Endometrium (tissue), 2 donors: ENCODE measurements at regions not wholly inside any gene's neighbourhood (a gene's known extent, or its start where the extent isn't known, plus 50 kb on each side); places are given as distances from the start of the nearest gene placed in this dataset.

Experiments used
- FAIRE-seq: peaks from 2 replicates; lab custom pipeline; 2012; peaks lifted over from hg19 to GRCh38; lab: Jason Lieb, UNC
- donor health status: control.
- donor health status: control.

DNA sequence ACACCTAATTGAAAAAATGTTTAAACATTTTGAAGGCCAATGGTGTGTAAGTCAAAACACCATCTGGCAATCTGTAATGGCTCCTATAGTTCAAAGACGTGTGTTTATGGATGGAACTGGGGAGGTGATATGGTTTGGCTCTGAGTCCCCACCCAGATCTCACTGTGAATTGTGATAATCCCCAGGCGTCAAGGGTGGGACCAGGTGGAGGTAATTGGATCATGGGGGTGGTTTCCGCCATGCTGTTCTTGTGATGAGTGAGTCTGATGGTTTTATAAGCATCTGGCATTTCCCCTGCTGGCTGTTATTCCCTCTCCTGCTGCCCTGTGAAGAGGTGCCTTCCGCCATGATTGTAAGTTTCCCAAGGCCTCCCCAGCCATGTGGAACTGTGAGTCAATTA, 52.2 kb downstream of the ADRA2C start:
- FAIRE-seq: no peak

DNA sequence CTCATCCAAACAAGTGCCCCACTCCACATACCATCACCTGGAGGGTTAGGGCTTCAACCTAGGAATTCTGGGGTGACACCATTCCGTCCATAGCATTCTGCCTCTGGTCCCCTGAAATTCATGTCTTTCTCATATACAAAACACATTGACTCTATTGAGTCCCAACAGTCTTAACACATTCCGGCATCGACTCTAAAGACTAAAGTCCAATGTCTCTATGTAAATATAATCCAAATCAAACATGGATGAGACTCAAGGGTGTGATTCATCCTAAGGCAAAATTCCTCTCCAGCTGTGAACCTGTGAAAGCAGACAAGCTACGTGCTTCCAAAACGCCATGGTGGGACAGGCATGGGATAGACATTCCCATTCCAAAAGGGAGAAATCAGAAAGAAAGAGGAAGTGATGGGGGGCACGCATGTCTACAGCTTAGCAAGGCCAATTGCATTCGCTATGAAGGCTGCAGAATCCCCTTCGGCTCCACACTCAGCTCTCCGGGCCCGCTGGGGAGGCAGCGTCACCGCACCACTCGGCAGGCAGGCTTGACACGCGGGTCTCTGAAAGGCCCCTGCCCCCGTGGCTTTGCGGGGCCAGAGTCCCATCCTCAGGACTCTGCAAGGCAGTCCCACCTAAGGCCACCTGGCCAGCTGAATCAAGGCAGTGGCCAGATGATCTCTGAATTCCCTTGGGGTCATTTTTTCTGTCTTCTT, 53.2 kb downstream of the ADRA2C start:
- FAIRE-seq: no peak

DNA sequence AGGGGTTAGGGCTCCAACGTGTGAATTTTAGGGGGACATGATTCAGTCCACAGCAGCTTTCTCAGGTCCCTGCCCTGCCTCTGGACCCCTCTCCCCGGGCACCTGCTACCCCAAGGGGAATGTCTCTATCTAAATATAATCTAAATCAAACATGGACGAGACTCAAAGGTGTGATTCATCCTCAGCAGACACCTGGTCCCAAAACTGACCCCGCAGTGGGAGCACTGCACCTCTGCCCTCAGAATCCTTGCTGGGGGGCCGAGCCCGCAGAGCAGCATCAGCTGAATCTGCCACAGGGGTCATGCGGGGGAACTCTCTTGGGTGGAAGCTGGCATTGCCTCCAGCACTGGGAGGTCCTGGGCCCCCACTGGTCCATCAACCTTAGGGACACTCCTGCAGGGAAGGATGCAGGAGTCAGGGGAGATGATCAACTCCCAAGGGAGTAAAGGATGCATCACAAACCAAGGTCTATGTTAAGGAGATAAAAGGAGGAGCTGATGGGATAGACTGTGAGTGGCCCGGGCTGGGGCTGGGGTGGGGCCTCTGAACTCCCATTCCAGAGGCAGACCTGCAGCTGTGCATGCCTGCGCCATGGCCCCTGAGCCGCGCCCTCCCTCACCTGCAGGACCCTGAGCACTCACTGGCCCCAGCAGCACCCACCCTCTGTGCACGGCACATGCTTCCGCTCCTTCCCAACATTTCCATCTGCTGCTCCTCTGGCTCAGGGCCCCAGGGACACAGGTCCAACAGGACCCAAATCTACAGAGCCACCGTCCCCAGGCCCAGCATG, 54.0 kb downstream of the ADRA2C start:
- FAIRE-seq: no peak

DNA sequence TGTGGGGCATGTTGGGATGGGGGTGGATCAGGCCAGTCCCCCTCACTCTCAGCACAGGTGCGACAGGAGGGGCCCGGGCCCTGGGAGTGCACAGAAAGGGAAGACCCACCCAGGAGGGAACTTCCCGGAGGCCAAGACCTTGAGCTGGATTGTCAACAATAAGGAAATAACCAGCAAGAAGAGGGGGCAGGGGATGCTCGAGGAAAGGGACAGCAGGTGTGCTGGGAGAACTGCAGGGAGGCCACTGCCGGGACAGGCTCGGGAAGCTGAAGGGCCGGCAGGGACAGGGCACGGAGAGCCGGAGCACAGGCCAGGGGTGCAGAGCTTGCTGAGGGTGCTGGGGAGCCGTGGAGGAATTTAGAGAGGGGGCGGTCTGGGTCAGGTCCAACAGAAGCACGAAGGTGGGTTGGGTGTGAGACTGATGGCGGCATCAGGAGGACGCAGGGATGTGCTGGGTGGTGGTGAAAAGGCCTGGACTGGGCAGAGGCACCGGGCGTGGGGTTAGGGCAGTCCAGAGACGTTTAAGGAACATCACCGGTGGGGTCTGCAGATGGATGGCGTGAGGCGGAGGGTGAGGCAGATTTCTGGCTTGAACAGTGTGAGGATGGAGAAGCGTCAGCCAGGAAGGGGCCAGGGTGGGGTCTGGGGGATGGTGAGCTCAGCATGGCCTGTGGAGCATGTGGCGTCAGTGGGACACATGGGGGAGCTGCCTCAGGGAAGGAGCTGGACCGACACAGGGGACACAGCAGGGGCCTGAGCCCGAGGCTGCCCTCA, 54.8 kb downstream of the ADRA2C start:
- no peak for FAIRE-seq

DNA sequence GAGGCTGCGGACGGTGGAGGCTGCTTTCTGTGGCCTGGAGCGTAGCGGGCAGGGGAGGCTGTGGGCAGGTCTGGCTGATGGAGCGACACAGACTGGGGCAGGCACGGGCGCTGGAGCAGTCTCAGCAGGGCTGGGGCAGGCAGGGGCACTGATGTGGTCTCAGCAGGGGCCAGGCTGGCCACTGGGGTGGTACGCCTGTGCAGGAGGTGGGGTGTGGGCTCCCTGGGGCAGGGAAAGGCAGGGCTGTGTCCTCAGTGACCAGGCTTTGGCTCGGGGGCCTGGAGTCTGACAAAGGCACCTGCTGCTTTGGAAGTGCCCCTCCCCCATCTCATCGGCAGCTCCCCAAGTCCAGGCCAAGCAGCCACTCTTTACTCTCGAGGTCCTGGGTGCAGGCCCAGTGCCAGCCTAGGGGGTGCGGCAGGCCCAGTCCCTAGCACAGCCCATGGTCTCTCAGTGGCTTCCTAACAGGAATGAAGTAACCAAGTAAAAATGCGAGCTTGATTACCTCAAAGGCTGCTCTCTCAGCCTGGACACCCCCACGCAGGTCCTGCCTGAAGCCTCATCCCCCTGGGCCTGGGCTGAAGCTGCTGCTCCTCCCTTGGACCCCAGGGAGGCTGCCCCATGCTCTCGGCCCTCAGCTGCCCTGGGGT, 55.5 kb downstream of the ADRA2C start:
- FAIRE-seq: no peak

DNA sequence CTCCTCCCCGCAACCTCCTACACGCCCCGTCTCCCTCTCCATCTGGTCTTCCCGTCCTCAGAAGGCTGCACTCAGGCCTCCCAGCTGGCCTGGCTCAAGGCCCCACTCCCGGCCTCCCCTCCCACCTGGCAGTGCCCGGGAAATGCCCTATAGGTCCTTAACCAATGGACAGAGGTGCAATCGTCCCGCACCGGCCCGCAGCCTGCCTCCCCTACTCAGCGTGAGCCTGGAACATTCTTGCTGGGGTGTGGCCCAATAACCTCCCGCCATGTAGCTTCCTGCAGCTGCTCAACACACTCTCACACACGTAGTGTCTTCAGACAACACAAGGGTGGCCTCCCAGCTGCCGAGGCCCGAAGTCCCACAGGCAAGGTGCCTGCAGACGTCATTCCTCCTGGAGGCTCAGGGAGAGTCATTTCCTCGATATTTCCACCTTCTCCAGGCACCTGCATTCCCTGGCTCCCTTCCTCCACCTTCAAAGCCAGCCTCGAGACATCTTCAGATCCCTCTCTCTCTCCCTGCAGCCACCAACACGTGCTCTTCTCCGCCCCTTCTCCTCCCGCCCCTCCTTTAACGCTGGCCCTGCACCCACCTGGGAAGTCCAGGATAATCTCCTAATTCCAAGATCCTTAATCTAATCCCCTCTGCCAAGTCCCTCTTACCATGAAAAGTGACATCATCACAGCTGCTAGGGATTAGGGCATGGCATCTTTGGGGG, 56.2 kb downstream of the ADRA2C start:
- no peak for FAIRE-seq

DNA sequence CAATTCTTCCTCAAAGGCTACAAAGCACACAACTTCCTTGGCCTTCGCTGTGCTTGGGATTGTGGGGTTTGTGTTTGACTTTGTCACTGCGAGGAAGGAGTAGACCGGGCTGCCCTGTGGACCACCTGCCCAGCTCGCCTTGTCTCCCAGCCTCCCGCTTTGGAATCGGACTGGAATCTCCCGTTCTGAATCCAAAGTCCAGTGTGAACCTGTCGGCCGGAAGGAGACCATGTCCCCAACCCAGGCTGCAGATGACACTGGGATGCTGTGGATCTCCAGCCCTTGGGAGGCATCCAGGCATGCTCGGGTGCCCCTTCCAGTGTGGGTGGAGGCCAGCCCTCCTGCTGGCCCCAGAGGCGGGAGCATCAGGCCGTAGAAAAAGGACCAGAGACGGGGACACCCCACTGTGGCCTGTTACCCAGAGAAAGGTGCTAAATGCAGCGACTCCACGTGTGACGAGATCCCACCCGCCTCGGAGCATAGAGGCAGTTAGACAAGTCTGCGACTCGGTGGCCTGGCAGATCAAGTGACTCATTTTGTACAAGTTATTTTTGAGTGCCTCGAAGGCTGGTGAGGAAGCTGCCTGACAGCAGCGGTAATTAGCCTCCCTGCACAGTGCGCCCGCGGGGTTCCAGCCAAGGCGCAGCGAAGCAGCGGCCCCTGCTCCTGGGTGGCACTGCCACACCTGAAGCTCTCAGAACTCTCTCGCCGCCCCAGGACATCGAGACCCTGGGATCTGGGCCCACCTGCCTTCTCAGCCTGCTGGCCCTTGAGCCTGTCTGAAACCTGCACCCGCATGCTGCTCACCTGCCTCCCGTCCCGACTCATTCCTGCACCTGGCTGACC, 57.5 kb downstream of the ADRA2C start:
- no peak for FAIRE-seq

DNA sequence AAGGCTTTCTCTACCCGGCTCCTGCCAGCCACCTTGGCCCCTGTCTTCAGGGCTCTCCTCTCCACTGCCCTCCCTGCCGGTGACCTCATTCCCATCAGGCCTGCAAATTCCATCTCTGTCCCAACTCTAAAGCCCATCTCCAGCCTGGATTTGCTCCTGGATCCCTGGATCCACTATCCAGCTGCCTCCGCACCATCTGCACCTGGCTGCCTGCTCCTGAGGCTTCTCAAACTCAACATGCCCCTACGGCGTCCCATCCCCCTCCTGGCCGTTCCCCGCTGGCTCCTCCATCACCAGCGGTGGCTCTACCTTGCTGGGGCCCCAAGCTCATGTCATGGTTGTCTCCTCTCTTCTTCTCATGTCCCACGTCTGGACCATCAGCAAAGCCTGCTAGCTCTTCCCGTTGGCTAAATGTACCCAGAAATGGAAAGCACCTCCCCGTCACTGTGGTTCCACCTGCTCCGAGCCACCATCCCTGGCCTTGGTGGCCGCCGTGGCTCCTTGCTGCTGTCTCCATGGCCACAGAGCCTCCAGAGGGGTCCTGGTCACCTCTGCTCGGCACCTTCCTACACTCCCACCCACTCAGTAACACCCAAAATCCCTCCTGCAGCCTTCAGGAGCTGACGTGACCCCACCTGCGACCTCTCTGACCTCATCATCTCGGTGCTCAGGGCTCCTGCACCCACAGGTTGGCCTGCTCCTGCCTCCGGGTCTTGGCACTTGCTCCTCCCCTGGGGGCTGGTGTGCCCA, 58.5 kb downstream of the ADRA2C start:
- FAIRE-seq: no peak

DNA sequence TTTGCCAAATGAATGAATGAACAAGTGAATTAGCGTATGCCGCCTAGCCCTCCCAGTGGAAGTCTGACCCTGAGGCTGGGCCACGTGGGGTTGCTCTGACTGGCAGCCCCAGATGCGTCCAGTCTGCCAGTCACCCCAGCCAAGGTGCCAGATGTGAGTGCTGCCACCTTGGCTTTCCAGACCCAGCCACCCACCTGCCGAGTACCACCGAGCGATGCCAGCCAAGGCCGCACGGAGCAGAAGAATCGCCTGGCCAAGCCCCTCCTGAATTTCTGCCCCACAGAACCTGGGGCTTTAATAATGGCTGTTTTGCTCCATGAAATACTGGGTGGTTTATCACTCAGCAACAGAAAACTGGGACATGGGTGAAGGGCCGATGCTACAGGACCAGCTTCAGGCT, 59.3 kb downstream of the ADRA2C start:
- FAIRE-seq: no peak

DNA sequence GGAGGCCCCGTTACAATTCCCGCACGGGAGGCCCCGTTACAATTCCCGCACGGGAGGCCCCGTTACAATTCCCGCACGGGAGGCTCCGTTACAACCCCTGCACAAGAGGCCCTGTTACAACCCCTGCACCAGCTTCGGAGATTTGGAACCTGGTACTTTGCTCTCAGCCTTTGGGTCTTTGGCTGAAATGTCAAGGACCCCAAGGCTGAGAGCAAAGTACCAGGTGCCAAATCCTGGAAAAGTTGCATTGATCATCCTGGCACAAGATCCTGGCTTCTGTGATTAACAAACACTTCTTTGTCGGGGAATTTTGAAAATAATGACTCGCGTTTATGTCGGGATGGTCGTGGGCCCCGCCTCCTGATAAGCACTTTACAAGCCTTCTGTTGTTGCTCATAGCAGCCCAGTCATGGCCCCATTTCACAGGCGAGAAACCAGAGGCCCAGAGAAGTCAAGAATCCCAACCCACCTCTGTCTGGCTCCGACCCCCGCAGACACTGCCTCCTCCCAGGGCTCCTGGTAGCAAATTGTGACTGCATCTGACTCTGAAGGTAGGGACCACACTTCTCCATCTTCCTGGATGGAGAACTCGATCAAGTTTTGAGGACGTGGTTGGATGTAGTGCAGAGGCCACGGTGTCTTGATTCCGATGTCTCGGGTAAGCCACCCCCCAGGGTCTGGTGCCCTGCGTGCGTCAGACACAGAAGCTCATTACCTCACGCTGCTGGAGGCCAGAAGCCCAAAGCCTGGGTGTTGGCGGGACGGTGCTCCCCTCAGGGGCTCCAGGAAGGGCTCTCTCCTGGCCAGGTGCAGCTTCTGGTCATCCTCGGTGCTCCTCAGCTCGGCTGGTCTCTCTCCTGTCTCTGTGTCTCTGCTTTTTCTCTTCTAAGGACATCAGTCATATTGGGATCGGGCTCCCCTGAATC, 60.3 kb downstream of the ADRA2C start:
- FAIRE-seq: no peak

DNA sequence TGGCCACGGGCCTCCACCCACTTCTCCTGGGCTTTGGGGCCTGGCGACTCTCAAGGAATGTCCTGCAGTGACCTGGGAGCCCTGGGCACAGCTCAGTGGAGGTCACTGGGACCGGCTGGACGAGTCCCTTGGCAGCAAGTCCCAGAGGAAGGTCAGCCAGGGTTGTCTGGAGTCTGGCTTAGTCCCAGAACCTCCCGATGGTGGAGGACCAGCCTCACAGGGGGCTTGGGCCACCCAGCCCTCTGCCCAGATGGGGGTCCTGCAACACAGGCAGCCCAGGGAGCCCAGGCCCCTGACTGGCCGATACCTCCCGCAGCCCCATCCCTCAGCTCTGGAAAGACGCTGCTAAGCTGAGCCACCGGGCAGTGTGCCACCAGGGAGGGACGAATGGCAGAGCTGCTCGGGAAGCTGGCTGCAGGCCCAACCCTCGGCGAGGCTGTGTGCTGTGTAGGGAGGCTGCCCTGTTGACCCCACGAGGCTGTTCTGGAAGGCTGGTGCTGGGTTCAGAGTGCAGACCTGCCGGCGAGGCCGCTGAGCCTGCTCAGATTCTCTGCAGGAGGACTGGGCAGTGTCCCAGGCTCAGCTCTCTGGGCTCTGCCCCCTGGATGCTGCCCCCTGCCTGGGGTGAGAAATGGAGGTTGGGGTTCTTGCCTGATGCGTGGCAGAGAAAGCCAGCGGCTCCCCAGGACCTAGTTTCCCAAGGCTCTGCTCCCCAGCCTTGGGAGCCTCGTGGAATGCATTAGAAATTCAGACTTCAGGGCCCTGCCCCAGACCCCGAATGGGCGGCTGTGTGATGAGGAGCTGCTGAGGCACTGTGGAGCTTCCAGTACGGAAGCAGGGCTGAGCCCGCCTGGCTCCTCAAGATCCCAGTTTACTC, 61.7 kb downstream of the ADRA2C start:
- no peak for FAIRE-seq

DNA sequence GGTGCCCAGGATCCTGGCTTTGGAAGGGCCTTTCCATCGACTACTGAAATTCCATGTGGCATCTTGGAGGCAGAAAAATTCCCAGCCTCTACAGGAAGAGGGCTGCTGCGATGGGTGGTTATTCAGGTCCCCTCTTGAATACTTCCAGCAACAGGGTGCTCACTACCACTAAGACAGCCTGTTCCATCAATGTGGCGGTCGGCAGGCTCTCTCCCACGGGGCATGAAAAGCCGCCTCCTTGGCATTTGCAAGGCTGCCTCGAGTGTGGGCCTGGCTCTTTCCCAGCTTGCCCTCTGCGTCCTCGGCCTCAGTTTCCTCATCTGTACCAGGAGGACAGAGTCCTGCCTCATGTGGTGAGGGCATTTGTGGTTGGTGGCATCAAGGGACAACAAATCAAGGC, 62.4 kb downstream of the ADRA2C start:
- FAIRE-seq: no peak

DNA sequence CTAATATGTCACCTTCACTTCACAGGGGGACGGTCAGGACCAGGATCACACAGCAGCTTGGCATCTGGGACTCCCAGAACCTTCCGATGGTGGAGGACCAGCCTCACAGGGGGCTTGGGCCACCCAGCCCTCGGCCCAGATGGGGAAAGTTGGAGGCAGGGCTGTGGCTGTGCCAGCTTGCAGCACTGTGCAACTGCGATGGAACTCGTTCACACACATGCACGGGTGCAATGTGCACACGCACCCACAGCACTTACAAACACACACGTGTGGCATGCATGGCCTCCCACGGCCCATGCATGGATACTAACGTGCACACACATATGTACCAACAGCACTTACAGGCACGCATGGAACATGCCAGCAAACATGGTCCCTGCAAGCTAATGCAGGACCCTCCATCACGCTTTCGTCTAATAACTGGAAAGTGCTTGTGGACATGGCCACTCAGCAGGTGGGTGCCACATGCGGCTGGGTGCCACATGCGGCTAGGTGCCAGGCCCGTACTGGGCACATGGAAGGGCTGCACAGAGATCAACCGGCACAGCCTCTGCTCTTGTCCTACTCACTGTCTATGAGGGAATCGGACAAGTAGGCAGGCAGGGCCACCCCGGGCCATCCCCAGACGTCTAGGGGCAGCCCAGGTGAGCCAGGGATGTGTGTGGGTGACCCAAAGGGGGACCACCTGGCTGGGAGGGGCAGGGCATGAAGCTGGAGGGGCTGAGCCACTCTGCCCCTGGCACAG, 63.2 kb downstream of the ADRA2C start:
- no peak for FAIRE-seq

DNA sequence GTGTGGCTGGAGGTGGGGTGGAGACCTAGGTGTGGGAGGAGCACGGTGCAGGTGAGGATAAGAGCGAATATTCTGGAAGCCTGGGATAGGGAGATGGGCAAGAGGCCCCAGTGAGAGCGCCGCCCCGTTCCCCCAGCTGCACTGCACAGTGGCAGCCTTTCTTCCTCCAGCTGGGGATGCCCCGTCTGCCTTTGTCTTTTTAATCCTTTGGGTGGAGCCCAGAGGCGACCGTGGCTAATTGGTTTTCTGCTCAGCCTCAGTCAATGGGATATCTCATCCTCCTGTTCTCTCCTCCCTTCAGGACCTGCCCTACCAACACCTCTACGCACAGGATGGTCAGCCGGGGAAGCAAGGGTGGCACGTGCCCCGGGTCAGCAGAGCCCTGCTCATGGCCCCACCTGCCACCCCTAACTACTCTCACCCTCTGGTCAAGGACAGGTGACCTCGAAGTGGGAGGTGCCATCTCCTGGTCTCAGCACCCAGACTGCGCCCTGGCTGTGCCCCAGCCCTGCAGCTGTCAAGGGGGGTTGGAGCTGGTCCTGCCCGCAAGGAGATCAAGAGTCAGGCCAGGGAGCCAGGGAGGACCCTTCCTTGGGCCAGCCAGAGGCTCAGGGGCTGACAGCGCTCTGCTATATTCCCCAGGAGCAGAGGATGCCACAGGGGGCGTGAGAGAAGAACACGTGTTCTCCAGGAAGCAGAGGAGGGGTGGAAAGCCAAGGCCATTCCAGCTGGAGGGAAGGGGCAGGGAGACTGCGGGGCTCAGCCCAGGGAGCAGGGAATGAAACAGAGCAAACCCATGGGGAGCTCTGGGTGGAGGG, 64.0 kb downstream of the ADRA2C start:
- FAIRE-seq: no peak

DNA sequence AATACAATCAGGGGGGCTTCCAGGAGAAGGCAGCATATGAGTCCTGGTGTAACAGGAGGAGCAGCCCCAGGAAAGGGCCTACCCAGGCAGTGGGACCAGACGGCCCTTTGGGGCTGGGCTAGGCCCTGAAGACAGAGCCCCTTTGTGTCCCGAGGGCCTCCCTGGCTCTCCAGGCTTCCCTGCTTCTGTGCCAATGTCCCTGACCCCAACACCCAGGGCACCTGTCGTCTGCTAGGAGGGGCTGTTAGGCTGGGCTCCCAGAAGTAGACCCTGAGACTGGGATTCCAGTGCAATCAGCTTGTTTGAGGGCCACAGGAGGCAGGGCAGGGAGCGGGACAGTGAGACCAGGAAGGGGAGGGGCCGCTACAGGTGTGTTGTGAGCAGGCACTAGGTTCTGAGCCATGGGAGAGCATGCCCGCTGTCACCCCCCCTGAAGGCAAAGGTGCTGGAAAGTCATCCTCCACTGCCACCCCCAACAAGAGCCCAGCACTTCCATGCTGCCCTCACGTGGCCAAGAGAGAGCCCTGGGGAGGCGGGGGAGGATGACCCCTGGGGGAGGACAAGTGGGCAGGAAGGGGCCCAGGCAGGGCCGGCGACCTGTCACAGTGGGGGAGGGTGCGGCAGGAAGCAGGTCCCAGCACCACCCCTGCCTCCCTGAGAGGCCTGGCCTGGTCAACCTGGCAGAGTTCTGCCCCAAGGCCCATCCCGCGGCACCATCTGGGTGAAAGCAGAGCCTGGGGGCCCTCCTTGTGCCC, 64.8 kb downstream of the ADRA2C start:
- FAIRE-seq: no peak
